22Rv1 (cell line): ENCODE measurements at regions not wholly inside any gene's neighbourhood (a gene's known extent, or its start where the extent isn't known, plus 50 kb on each side); places are given as distances from the start of the nearest gene placed in this dataset.

Source experiments
- CTCF ChIP-seq: fragments of 450-650 bp; IDR thresholded peaks from 2 replicates; pipeline ENCODE4 v1.5.1; 2017; ENCODE audit warnings: mild to moderate bottlenecking
- ZFX ChIP-seq: fragments of 450-650 bp; IDR thresholded peaks from 2 replicates; pipeline ENCODE4 v1.6.1; 2017; ENCODE audit warnings: antibody characterized with exemption, borderline replicate concordance

GRCh38 chr5:125267636-125268248 is 521.3 kb upstream of the ZNF608 start:
- no peak for TF ChIP-seq CTCF
- TF ChIP-seq ZFX: no peak
